HCT116 (cell line): ENCODE measurements at regions not wholly inside any gene's neighbourhood (a gene's known extent, or its start where the extent isn't known, plus 50 kb on each side); places are given as distances from the start of the nearest gene placed in this dataset.

Experiments
- CEBPB ChIP-seq: IDR thresholded peaks from 2 replicates; pipeline ENCODE4 v1.6.1; 2012; ENCODE audit warnings: low read depth
- CTCF ChIP-seq, 3 experiments: fragments of 200-600 bp in 1 of 3; sonication (generic) in 1 of 3; IDR thresholded peaks in 2 of 3; conservative IDR thresholded peaks in 1 of 3; 2 replicates each; pipeline ENCODE4 v1.5.1; 2012 to 2017; ENCODE audit warnings: low read depth in 2 of 3, low read length in 2 of 3, antibody characterized with exemption in 1 of 3, borderline replicate concordance in 1 of 3, control low read depth in 1 of 3, mild to moderate bottlenecking in 1 of 3, mixed read lengths in 1 of 3, mixed run types in 1 of 3, moderate library complexity in 1 of 3; ENCODE audit not compliant: insufficient read depth in 1 of 3
- EZH2 ChIP-seq: fragments of 200-600 bp; sonication (generic); IDR thresholded peaks from 2 replicates; pipeline ENCODE4 v1.6.1; 2017; ENCODE audit warnings: antibody characterized with exemption, mixed run types
- FOSL1 ChIP-seq: IDR thresholded peaks from 2 replicates; pipeline ENCODE4 v1.6.1; 2012; ENCODE audit warnings: low read depth
- MAX ChIP-seq: IDR thresholded peaks from 2 replicates; pipeline ENCODE4 v1.6.1; 2012
- POLR2A ChIP-seq: IDR thresholded peaks from 2 replicates; pipeline ENCODE4 v1.7.0; 2011; ENCODE audit warnings: borderline replicate concordance; ENCODE audit not compliant: insufficient read depth, insufficient read length; ENCODE audit errors: extremely low read depth
- POLR2AphosphoS5 ChIP-seq: IDR thresholded peaks from 2 replicates; pipeline ENCODE4 v1.6.1; 2011; ENCODE audit warnings: mild to moderate bottlenecking, low read depth, low read length, moderate library complexity
- REST ChIP-seq: IDR thresholded peaks from 2 replicates; pipeline ENCODE4 v1.6.1; 2012; ENCODE audit warnings: low read depth
- SIN3A ChIP-seq: IDR thresholded peaks from 2 replicates; pipeline ENCODE4 v1.6.1; 2012; ENCODE audit warnings: low read depth
- SP1 ChIP-seq: IDR thresholded peaks from 2 replicates; pipeline ENCODE4 v1.6.1; 2012; ENCODE audit warnings: low read depth
- YY1 ChIP-seq: IDR thresholded peaks from 2 replicates; pipeline ENCODE4 v1.6.1; 2011; ENCODE audit warnings: low read length, low read depth, moderate library complexity, mild to moderate bottlenecking; ENCODE audit not compliant: insufficient replicate concordance; ENCODE audit errors: extremely low read depth
- ZFX ChIP-seq: fragments of 450-650 bp; IDR thresholded peaks from 2 replicates; pipeline ENCODE4 v1.6.1; 2017
- ZNF274 ChIP-seq: fragments of 200-500 bp; sonication (Bioruptor generic); IDR thresholded peaks from 2 replicates; pipeline ENCODE4 v1.6.1; 2014; ENCODE audit warnings: mild to moderate bottlenecking, low read depth, low read length, inconsistent platforms

- TF ChIP-seq POLR2A (no peak), POLR2AphosphoS5 (no peak), EZH2 (no peak), CTCF (IDR thresholded peaks at IDR 0.05 in 2 of 3, conservative IDR thresholded peaks at IDR 0.05 in 1 of 3; ENCODE audit: borderline replicate concordance in 1 of 3, insufficient read depth in 1 of 3, low read depth in 2 of 3, low read length in 2 of 3) (no peak), SIN3A (no peak), ZNF274 (no peak), MAX (no peak), YY1 (no peak), REST (no peak), ZFX (no peak), SP1 (no peak), CEBPB (no peak), FOSL1 (no peak)
Observed at GRCh38 chr1:239882967-239883366, 208.7 kb upstream of the FMN2 start.
